NK-92 treated with Interleukin-12 subunit alpha and Interleukin-12 subunit beta, amount 100 ng/mL, for 24 hours (cell line): ENCODE measurements at regions not wholly inside any gene's neighbourhood (a gene's known extent, or its start where the extent isn't known, plus 50 kb on each side); places are given as distances from the start of the nearest gene placed in this dataset.

Experiments used
- DNase-seq: peaks from one replicate; lab custom pipeline; 2025; lab: John Stamatoyannopoulos, UW

DNA sequence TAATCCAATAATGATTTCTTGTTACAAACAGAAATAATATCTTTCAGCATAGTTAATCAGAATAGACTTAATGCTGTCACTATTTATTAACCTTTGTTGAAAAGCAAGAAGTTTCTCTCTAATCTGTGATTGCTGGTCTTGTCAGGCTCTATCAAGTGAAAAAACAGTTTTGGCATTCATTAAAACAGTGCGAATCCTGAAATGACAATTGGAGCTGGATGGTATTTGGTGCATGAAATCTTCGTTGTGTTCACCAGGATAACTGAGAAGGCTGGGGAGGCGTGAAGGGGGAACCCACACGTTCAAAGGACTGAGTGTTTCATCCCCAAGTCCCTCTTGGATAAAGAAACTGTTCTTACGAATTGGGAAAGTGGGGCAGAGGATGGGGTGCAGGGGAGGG lies 190.2 kb upstream of the MYL2 start:
- no peak for DNase-seq

- no peak for DNase-seq
Measured at GRCh38 chr12:111108726-111109125, 188.3 kb upstream of the MYL2 start.

GRCh38 chr12:111107392-111108178 lies 187.2 kb upstream of the MYL2 start:
- DNase-seq: no peak

DNA sequence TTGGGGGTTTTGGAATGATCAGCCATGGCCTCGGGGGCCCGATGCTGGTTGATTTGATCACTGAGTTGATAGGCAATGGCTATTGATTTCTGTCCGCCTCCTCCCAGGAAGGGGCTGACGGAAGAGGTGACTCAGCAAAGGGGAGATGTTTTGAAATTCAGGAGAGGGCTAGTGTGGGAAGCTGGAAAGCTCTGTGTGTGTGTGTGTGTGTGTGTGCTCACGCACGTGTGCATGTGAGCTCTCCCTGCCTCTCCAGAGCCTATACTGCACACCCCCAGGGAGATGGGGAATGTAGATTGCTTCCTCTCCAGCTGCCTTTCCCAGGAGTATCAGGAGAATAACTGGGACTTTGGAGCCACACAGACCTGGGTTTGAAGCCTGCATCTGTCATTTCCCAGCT lies 184.9 kb upstream of the MYL2 start:
- no peak for DNase-seq

- DNase-seq: no peak
Measured at GRCh38 chr12:111103583-111103982, 183.2 kb upstream of the MYL2 start.

GRCh38 chr12:111102102-111102739 lies 181.8 kb upstream of the MYL2 start:
- DNase-seq: no peak

GRCh38 chr12:111101003-111101402 lies 180.6 kb upstream of the MYL2 start:
- DNase-seq: no peak

DNA sequence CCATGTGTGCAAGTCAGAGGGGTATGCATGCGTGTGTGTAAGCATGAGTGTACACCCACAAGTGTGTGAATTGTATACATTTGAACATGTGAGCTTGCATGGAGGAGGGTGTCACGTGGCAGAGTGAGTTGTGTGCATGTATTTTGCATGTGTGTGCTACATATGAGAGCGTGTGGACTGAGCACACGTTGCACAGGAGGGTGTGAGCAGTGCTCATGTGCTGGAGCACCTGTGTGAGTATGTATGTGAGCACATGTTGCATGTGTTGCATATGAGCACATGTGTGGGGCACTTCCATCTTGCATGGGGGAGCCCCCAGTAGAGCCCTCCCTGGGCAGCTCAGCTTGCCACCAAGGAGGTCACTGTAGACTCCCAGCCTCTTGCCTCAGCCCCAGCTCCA lies 180.2 kb upstream of the MYL2 start:
- no peak for DNase-seq

DNA sequence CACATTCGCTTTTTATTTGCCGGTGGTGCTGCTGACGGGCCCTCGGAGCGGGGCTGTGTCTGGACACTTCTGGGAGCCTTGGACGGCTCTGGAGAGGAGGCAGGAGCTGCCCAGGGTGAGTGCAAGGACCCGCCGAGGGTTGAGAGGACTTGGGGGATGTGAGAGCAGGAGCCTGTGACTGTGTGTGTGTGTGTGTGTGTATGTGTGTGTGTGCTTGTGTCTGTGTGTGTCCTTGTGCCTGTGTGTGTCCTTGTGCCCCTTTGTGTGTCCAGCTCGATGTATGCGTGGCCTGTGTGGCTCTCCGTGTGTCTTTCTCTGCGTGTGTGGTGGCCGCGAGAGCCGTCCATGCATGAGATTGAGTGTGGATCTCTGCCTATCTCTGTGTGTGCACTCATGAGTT lies 179.6 kb upstream of the MYL2 start:
- DNase-seq: no peak

GRCh38 chr12:111099186-111099585 lies 178.8 kb upstream of the MYL2 start:
- no peak for DNase-seq

GRCh38 chr12:111094157-111095010 lies 174.0 kb upstream of the MYL2 start:
- DNase-seq: no peak

DNA sequence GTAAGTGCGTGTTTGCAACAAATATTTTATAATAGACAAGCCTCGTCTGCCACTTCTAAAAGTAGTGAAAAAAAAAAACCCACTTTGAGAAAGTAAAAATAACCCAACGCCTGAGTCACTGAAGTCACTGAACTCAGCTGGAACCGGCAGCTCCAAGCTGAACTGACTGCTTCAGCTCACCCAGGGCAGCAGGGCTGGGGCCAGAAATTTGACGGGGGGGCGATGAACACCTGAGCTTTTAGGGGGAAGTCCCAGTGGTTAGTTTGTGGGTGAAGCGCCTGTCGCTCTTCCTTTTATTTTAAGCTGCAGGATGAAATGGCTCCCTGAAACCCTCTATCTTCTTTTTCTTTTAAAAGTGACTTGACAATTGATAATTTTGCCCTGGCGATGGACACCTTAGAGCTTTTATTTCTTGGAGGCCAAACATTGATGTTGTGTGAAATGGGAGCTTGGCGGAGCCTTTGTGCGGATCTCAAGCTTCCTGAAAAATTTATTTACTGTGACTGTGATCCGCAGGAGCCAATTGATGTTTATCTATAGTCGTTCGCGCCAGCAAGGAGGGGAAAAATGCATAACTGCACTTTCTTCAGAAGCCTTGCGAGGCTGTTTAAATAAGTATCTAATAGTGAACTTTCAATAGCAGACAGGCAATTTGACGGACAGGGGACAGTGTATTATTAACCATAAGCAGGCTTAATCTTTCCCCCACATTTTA lies 173.2 kb upstream of the MYL2 start:
- DNase-seq: no peak

GRCh38 chr12:111091051-111091450 lies 170.7 kb upstream of the MYL2 start:
- DNase-seq: no peak

GRCh38 chr12:111089616-111090015 lies 169.2 kb upstream of the MYL2 start:
- DNase-seq: no peak

- DNase-seq: no peak
Measured at GRCh38 chr12:111088409-111088808, 168.0 kb upstream of the MYL2 start.

DNA sequence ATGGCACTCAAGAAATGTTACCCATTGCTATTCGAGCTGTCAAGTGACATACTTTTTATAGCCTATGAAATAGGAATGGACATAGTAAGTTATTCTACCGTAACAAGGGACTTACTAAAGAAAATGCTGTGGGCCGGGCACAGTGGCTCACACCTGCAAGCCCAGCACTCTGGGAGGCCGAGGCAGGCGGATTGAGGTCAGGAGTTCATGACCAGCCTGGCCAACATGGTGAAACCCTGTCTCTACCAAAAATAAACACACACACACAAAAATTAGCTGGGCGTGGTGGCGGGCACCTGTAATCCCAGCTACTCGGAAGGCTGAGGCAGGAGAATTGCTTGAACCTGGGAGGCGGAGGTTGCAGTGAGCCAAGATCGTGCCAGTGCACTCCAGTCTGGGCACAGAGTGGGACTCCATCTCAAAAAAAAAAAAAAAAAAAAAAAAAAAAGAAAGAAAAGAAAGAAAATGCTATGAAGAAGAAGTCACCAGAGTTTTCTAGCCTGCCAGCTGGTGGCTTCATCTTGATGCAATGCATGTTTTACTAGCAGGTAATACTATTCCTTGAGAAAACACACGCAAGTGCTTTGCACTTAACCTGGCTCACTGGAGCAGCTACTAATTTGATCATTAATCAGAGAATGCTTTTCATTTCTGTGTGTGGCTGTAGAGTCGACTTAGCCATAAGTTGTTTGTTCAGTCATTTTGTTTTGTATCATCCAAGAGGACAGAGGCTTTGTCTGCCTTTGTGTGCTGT lies 166.7 kb upstream of the MYL2 start:
- DNase-seq: no peak

- DNase-seq: no peak
Measured at GRCh38 chr12:111085096-111085495, 164.7 kb upstream of the MYL2 start.

GRCh38 chr12:111084605-111085004 lies 164.2 kb upstream of the MYL2 start:
- no peak for DNase-seq

DNA sequence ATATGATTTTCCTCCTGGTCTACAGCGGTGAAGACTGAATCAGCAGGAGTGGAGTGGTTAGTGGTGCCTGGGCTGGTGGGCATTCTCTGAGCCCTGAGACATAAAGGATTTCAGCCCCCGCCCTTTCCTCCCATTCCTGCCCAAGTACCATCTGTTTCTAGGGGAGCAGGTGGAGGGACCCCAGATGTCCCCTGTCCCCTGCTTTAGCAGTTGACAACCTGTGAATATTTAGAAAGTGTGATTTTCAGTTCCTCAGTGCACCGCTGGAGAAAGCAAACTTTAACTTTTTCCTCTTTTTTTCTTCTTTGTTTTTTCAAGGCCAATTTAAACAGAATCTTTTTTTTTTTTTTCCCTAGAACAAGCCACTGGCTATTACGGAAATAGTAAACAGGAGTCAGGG lies 163.8 kb upstream of the MYL2 start:
- DNase-seq: no peak

DNA sequence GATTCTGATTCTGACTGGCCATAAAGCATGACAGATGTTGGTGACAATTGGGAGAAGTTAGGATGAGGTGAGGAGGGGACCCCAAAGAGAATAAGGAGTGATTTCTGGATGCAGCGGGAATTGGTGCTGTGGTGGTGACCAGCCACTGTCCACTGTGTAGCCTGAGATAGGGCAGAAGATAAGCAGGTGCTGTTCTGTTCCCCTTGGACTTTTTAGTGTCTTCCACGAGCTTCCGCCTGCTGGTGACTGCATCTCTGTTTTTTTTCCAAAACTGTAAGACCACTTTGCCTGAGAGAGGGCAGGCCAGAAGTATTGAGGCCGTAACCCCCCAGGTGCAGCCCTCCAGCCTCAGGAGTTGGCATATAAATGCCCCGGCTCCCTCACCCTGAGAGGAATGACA lies 161.2 kb upstream of the MYL2 start:
- no peak for DNase-seq

DNA sequence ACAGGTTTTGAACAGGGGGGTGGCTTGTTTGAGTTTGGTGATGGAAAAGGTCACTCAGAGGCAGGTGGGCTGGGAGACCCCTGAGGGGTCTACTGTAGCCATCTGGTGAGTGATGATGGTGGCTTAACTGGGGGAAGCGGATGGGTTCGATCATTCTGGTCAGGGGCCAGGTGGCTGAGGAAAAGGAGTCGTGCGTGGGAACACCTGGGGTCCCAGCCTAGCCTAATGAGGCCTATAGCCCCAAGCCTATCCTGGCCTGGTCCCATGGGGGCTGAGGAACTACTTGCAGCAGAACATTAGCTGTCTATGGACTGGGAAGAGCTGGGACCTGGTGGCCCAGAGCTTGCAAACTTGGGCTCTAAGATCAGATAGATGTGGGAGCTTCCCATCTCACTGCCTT lies 158.4 kb upstream of the MYL2 start:
- DNase-seq: no peak
